ENCODE measurements at regions not wholly inside any gene's neighbourhood (a gene's known extent, or its start where the extent isn't known, plus 50 kb on each side); places are given as distances from the start of the nearest gene placed in this dataset.

DNA sequence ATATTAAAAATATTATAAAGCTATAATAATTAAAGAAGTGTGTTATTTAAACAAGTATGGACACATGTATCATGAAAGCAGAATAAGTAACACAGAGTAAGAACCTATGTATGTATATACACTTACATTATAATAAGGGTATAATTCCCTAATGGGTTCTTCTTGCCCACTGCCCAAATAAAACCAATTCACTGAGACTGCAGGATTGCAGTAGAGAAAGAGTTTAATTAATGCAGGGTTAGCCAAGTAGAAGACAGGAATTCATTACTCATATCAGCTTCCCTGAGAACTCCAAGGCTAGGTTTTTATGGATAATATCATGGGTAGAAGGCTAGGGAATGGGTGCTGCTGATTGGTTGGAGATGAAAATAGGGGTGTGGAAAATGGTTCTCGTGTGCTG is 53.8 kb upstream of the SAMD3 start:
- 81% methylated on average over 1 of the region's 1 CpG for WGBS (ENCODE audit: insufficient coverage, insufficient replicate concordance, low lambda C conversion rate, missing lambda C conversion rate)
- H3K27ac ChIP-seq (ENCODE audit: control insufficient read depth, insufficient read depth), result no peak overlapping the region
- no peak overlapping the region for H3K4me2 ChIP-seq (ENCODE audit: control insufficient read depth, insufficient read depth)
- peaks cover 14% of the 10 kb centered on the region for H3K9me3 ChIP-seq (replicated peaks; ENCODE audit: control insufficient read depth, insufficient read depth, low read length)
- ATAC-seq (no peak), DNase-seq (ENCODE audit: low read depth, low spot score) (no peak), FAIRE-seq (no peak)
- no peaks in the 10 kb centered on the region for H3K79me2 ChIP-seq (ENCODE audit: control insufficient read depth, insufficient read depth, low read length)
- no peaks in the 10 kb centered on the region for H3K27me3 ChIP-seq (replicated peaks in 1 of 2; ENCODE audit: control insufficient read depth in 2 of 2, insufficient read depth in 2 of 2, low read length in 1 of 2)
- H3K4me1 ChIP-seq (ENCODE audit: control insufficient read depth, insufficient read depth, low read length), result no peaks in the 10 kb centered on the region
- no TSS peak for BruUV-seq (replicated peaks)
- H3K9ac ChIP-seq (ENCODE audit: control insufficient read depth, insufficient read depth, low read length), result no peak overlapping the region
- H4K20me1 ChIP-seq (ENCODE audit: control insufficient read depth, insufficient read depth), result no peaks in the 10 kb centered on the region
- ChIA-PET POLR2A (no interaction called here), RAD21 (ENCODE audit: unreplicated experiment) (no interaction called here), SMC1A (ENCODE audit: uncharacterized antibody, unreplicated experiment) (interaction anchor here (1.0 kb wide), 1 partner anchor 66 kb away, joined by 3 read pairs; no protein-coding TSS in a partner anchor), CTCF (no interaction called here)
- TF ChIP-seq RCOR1 (conservative IDR thresholded peaks at IDR 0.05; ENCODE audit: low read depth, low read length) (no peak), ZBED1 (IDR thresholded peaks at IDR 0.05; ENCODE audit: borderline replicate concordance) (no peak), CHD4 (IDR thresholded peaks at IDR 0.05) (no peak), MEF2A (IDR thresholded peaks at IDR 0.05; ENCODE audit: insufficient read depth, low read depth, low read length) (no peak)
- TF ChIP-seq, protein P1, sequence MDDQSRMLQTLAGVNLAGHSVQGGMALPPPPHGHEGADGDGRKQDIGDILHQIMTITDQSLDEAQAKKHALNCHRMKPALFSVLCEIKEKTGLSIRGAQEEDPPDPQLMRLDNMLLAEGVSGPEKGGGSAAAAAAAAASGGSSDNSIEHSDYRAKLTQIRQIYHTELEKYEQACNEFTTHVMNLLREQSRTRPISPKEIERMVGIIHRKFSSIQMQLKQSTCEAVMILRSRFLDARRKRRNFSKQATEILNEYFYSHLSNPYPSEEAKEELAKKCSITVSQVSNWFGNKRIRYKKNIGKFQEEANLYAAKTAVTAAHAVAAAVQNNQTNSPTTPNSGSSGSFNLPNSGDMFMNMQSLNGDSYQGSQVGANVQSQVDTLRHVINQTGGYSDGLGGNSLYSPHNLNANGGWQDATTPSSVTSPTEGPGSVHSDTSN (IDR thresholded peaks at IDR 0.05; ENCODE audit: insufficient replicate concordance, low read depth, low read length), result no peak
- TF ChIP-seq, protein P2, sequence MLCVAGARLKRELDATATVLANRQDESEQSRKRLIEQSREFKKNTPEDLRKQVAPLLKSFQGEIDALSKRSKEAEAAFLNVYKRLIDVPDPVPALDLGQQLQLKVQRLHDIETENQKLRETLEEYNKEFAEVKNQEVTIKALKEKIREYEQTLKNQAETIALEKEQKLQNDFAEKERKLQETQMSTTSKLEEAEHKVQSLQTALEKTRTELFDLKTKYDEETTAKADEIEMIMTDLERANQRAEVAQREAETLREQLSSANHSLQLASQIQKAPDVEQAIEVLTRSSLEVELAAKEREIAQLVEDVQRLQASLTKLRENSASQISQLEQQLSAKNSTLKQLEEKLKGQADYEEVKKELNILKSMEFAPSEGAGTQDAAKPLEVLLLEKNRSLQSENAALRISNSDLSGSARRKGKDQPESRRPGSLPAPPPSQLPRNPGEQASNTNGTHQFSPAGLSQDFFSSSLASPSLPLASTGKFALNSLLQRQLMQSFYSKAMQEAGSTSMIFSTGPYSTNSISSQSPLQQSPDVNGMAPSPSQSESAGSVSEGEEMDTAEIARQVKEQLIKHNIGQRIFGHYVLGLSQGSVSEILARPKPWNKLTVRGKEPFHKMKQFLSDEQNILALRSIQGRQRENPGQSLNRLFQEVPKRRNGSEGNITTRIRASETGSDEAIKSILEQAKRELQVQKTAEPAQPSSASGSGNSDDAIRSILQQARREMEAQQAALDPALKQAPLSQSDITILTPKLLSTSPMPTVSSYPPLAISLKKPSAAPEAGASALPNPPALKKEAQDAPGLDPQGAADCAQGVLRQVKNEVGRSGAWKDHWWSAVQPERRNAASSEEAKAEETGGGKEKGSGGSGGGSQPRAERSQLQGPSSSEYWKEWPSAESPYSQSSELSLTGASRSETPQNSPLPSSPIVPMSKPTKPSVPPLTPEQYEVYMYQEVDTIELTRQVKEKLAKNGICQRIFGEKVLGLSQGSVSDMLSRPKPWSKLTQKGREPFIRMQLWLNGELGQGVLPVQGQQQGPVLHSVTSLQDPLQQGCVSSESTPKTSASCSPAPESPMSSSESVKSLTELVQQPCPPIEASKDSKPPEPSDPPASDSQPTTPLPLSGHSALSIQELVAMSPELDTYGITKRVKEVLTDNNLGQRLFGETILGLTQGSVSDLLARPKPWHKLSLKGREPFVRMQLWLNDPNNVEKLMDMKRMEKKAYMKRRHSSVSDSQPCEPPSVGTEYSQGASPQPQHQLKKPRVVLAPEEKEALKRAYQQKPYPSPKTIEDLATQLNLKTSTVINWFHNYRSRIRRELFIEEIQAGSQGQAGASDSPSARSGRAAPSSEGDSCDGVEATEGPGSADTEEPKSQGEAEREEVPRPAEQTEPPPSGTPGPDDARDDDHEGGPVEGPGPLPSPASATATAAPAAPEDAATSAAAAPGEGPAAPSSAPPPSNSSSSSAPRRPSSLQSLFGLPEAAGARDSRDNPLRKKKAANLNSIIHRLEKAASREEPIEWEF (IDR thresholded peaks at IDR 0.05; ENCODE audit: insufficient replicate concordance, low read depth, low read length), result no peak
- TF ChIP-seq, protein P3, sequence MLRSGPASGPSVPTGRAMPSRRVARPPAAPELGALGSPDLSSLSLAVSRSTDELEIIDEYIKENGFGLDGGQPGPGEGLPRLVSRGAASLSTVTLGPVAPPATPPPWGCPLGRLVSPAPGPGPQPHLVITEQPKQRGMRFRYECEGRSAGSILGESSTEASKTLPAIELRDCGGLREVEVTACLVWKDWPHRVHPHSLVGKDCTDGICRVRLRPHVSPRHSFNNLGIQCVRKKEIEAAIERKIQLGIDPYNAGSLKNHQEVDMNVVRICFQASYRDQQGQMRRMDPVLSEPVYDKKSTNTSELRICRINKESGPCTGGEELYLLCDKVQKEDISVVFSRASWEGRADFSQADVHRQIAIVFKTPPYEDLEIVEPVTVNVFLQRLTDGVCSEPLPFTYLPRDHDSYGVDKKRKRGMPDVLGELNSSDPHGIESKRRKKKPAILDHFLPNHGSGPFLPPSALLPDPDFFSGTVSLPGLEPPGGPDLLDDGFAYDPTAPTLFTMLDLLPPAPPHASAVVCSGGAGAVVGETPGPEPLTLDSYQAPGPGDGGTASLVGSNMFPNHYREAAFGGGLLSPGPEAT (IDR thresholded peaks at IDR 0.05; ENCODE audit: low read depth), result no peak
- H3K36me3 ChIP-seq (ENCODE audit: control insufficient read depth in 2 of 2, insufficient read depth in 2 of 2, low read length in 1 of 2), result no peaks in the 10 kb centered on the region; a peak in 1 of 4 replicates
- no peak overlapping the region for H3K4me3 ChIP-seq
- H2AFZ ChIP-seq (ENCODE audit: control insufficient read depth, low read depth, low read length), result no peak overlapping the region
- intact Hi-C loops (cut with micrococcal nuclease; ENCODE audit: unreplicated experiment), result no loop called here
- in situ Hi-C loops (cut with MboI), result no loop called here
